ENCODE measurements at regions not wholly inside any gene's neighbourhood (a gene's known extent, or its start where the extent isn't known, plus 50 kb on each side); places are given as distances from the start of the nearest gene placed in this dataset.

- no peak for DNase-seq (ENCODE audit: low spot score)
These were observed 301.9 kb upstream of the RASGEF1B start for GRCh38 chr4:81773557-81773956.

GRCh38 chr4:81771721-81772120 lies 300.0 kb upstream of the RASGEF1B start:
- DNase-seq (ENCODE audit: low spot score), result no peak

- DNase-seq (ENCODE audit: low spot score), result no peak
These were observed 297.5 kb upstream of the RASGEF1B start for GRCh38 chr4:81769244-81769643.

- DNase-seq (ENCODE audit: low spot score), result peak; percentile 7
These were observed 287.0 kb upstream of the RASGEF1B start for GRCh38 chr4:81758574-81759264.

- no peak for DNase-seq (ENCODE audit: low spot score)
These were observed 286.0 kb upstream of the RASGEF1B start for GRCh38 chr4:81757691-81758090.

GRCh38 chr4:81756973-81757372 lies 285.3 kb upstream of the RASGEF1B start:
- DNase-seq (ENCODE audit: low spot score), result no peak

GRCh38 chr4:81756042-81756441 lies 284.3 kb upstream of the RASGEF1B start:
- no peak for DNase-seq (ENCODE audit: low spot score)

- DNase-seq (ENCODE audit: low spot score), result no peak
These were observed 282.5 kb upstream of the RASGEF1B start for GRCh38 chr4:81754169-81754568.

GRCh38 chr4:81751531-81752289 lies 280.0 kb upstream of the RASGEF1B start:
- DNase-seq (ENCODE audit: low spot score), result no peak

- peak; percentile 6 for DNase-seq (ENCODE audit: low spot score)
These were observed 275.7 kb upstream of the RASGEF1B start for GRCh38 chr4:81747242-81747930.

GRCh38 chr4:81746773-81747172 lies 275.1 kb upstream of the RASGEF1B start:
- no peak for DNase-seq (ENCODE audit: low spot score)

GRCh38 chr4:81746071-81746470 lies 274.4 kb upstream of the RASGEF1B start:
- no peak for DNase-seq (ENCODE audit: low spot score)

GRCh38 chr4:81745050-81745449 lies 273.3 kb upstream of the RASGEF1B start:
- no peak for DNase-seq (ENCODE audit: low spot score)

- DNase-seq (ENCODE audit: low spot score), result no peak
These were observed 272.2 kb upstream of the RASGEF1B start for GRCh38 chr4:81743731-81744435.

GRCh38 chr4:81740487-81740886 lies 268.8 kb upstream of the RASGEF1B start:
- no peak for DNase-seq (ENCODE audit: low spot score)

- DNase-seq (ENCODE audit: low spot score), result no peak
These were observed 267.2 kb upstream of the RASGEF1B start for GRCh38 chr4:81738891-81739290.

- no peak for DNase-seq (ENCODE audit: low spot score)
These were observed 266.3 kb upstream of the RASGEF1B start for GRCh38 chr4:81737865-81738559.

- DNase-seq (ENCODE audit: low spot score), result no peak
These were observed 264.6 kb upstream of the RASGEF1B start for GRCh38 chr4:81736324-81736723.

GRCh38 chr4:81732980-81733379 lies 261.3 kb upstream of the RASGEF1B start:
- no peak for DNase-seq (ENCODE audit: low spot score)

GRCh38 chr4:81724925-81725329 lies 253.2 kb upstream of the RASGEF1B start:
- peak; percentile 57 for DNase-seq (ENCODE audit: low spot score)

- peak; percentile 59 for DNase-seq (ENCODE audit: low spot score)
These were observed 252.3 kb upstream of the RASGEF1B start for GRCh38 chr4:81723927-81724587.

All from NAMALWA (cell line).